ENCODE measurements at regions not wholly inside any gene's neighbourhood (a gene's known extent, or its start where the extent isn't known, plus 50 kb on each side); places are given as distances from the start of the nearest gene placed in this dataset.

GRCh38 chr5:133665571-133665970, 53.2 kb upstream of the FSTL4 start:
- 91% methylated on average over 3 of the region's 3 CpGs for whole genome bisulfite sequencing
- Histone ChIP-seq H3K27ac (no peak overlapping the region), H3K36me3 (no peaks in the 10 kb centered on the region), H3K27me3 (replicated peaks; ENCODE audit: insufficient read depth) (no peaks in the 10 kb centered on the region), H3K4me1 (replicated peaks) (no peaks in the 10 kb centered on the region), H3K9me3 (no peaks in the 10 kb centered on the region), H3K4me3 (no peak overlapping the region)
- intact Hi-C loops (cut with DNase I) = no loop called here
- no peak for DNase-seq (ENCODE audit: low spot score)
- TF ChIP-seq POLR2A (IDR thresholded peaks at IDR 0.05) (no peak), POLR2AphosphoS5 (IDR thresholded peaks at IDR 0.05) (no peak), CTCF (IDR thresholded peaks at IDR 0.05) (no peak)

- Histone ChIP-seq H3K27me3 (replicated peaks; ENCODE audit: insufficient read depth) (no peaks in the 10 kb centered on the region), H3K9me3 (no peaks in the 10 kb centered on the region), H3K36me3 (no peaks in the 10 kb centered on the region), H3K27ac (no peak overlapping the region), H3K4me1 (replicated peaks) (no peaks in the 10 kb centered on the region), H3K4me3 (no peak overlapping the region)
- intact Hi-C loops (cut with DNase I) = no loop called here
- DNase-seq (ENCODE audit: low spot score) = no peak
- 70% methylated on average over 2 of the region's 2 CpGs for WGBS
- TF ChIP-seq POLR2AphosphoS5 (IDR thresholded peaks at IDR 0.05) (no peak), CTCF (IDR thresholded peaks at IDR 0.05) (no peak), POLR2A (IDR thresholded peaks at IDR 0.05) (no peak)
Observed at GRCh38 chr5:133664422-133664821, 52.1 kb upstream of the FSTL4 start.

GRCh38 chr5:133663397-133664054, 51.2 kb upstream of the FSTL4 start:
- no peak for DNase-seq (ENCODE audit: low spot score)

GRCh38 chr5:133662578-133662977, 50.2 kb upstream of the FSTL4 start:
- 53% methylated on average over 4 of the region's 4 CpGs for WGBS
- TF ChIP-seq CTCF (IDR thresholded peaks at IDR 0.05) (no peak), POLR2A (IDR thresholded peaks at IDR 0.05) (no peak), POLR2AphosphoS5 (IDR thresholded peaks at IDR 0.05) (no peak)
- Histone ChIP-seq H3K27ac (no peak overlapping the region), H3K4me3 (no peak overlapping the region), H3K9me3 (no peaks in the 10 kb centered on the region), H3K36me3 (no peaks in the 10 kb centered on the region), H3K27me3 (replicated peaks; ENCODE audit: insufficient read depth) (no peaks in the 10 kb centered on the region), H3K4me1 (replicated peaks) (no peaks in the 10 kb centered on the region)
- DNase-seq (ENCODE audit: low spot score) = no peak
- intact Hi-C loops (cut with DNase I) = no loop called here

More at GRCh38 chr5:133663397-133664054, 51.2 kb upstream of the FSTL4 start:
- Histone ChIP-seq H3K27me3 (replicated peaks; ENCODE audit: insufficient read depth) (no peaks in the 10 kb centered on the region), H3K9me3 (no peaks in the 10 kb centered on the region), H3K4me3 (no peak overlapping the region), H3K36me3 (no peaks in the 10 kb centered on the region), H3K27ac (no peak overlapping the region), H3K4me1 (replicated peaks) (no peaks in the 10 kb centered on the region)
- intact Hi-C loops (cut with DNase I) = no loop called here
- TF ChIP-seq POLR2A (IDR thresholded peaks at IDR 0.05) (no peak), POLR2AphosphoS5 (IDR thresholded peaks at IDR 0.05) (no peak), CTCF (IDR thresholded peaks at IDR 0.05) (no peak)
- 82% methylated on average over 7 of the region's 7 CpGs for WGBS

Data from prostate gland (tissue), 2 donors.